Activated T-cell treated with anti-CD3 and anti-CD28 coated beads for 24 hours (primary cell): ENCODE measurements at regions not wholly inside any gene's neighbourhood (a gene's known extent, or its start where the extent isn't known, plus 50 kb on each side); places are given as distances from the start of the nearest gene placed in this dataset.

Source experiments
- DNase-seq: peaks from one replicate; pipeline ENCODE4 v3.0.0-alpha.2; 2020; ENCODE audit warnings: low read depth

DNA sequence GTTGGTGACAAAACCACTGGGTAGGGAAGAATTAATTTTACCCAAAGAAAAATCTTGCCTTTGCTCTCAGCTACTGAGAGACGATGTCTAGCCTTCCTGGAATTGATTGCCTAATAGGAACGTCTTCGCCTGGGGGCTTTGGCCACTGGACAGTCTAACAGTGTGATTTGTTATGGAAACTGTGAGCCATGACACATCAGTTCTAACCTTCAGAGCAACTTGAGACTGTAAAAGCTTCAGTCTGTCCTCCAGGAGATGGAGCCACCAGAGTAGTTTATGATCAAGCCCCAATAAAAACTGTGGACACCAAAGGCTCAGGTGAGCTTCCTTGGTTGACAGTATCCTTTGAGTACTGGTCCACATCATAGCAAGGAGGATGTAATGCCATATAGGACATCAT lies 235.8 kb upstream of the TMCO5A start:
- no peak for DNase-seq

GRCh38 chr15:37701230-37701629 lies 233.2 kb upstream of the TMCO5A start:
- DNase-seq = no peak

DNA sequence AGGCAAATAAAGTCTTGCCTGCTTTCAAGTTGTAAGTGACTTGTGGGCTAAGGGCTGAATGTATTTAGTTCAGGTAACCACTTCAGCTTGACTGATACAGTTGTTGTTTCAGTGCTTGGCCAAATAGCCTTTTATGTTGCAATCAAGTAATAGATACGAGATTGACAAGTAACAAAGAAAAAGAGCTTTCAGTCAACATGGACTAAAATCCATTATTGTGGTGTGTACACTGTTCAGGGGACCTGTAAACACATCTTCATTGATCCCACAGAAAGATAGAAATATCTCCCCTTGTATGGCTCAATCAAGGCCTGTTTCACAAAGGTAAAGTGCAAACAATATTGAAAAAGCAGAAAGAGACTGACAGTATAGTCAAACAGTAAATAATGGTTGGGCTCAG lies 224.8 kb upstream of the TMCO5A start:
- DNase-seq = no peak

DNA sequence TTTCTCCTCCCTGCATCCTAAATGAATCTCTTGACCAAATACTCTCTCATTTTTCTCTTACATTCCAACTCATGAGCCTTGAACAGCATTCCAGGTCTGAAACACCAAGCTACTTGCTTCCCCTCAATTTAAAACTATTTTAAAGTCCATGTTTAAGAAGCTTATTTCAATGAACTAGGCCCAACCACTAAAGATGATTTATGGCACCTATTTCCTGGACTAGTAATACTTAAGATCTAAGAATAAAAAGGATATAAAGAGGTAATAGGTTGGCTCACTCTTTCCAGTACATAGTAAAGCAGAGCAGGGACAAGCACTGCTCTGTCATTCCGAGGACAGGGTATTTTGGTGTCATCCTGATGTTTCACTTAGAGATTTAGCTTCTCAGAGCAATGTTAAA lies 219.3 kb upstream of the TMCO5A start:
- no peak for DNase-seq

DNA sequence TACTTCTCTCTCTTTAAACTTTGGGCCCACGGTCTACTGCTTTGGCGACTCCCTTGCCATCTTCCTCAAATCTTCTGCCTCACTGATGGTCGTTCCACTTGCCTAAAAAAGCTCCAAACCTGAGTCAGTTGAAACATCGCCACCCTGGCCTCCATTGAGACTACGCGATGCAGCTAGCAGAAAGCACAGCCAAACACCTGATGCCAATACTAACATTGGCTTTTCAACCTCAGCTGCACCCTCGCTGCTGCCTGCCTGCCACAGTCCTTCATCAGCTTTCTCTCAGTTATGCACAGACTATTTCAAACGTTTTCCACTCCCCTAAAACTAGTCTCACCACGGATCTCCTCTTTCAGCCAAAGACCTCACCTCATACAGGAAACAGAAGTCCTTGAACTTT lies 214.2 kb upstream of the TMCO5A start:
- DNase-seq = no peak

DNA sequence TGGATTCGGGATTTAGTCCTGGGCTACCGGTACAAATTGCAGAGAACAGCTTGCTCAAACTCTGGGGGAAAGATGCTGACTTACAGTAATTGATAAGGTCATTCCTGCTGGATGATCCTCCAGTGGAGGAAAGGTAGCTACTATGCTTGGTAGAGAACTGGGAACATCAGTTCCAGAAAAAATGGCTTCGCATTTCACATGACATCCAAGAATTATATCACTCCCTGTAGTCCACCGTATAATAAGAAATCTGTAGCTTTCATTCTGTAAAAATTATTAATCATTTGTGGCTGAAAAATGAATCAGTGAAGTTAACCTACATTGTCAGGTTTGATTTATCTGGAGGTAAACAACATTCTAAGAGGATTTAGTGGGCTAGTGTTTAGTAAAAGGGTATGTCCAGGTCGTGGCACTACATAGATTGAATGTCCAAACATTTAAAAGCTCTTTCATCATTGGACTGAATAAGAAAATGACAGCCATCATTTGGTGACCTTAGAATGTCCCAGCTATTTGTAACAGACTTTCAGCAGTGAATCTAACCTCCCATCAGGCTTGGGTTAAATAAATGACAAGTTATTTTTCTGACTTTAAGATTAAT lies 203.2 kb upstream of the TMCO5A start:
- no peak for DNase-seq

GRCh38 chr15:37733628-37734027 lies 200.8 kb upstream of the TMCO5A start:
- DNase-seq = no peak

GRCh38 chr15:37740623-37741141 lies 193.8 kb upstream of the TMCO5A start:
- DNase-seq = no peak

DNA sequence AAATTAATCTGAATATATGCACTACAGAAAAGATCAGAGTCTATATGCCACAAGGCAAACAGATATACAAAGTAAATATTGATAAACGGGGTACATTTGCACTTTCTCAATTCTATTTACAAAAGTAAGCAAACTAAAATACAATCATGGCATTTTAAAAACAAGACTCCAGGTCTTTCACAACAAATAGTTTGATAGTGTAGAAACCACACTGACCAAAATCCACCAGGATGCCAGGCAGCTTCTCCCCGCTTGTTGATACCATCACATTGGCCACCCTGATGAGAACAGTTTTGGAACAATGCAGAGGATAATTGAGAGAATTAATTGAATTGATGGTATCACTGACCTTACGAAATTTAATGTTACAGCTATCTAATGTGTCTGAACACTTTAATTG lies 190.6 kb upstream of the TMCO5A start:
- no peak for DNase-seq

DNA sequence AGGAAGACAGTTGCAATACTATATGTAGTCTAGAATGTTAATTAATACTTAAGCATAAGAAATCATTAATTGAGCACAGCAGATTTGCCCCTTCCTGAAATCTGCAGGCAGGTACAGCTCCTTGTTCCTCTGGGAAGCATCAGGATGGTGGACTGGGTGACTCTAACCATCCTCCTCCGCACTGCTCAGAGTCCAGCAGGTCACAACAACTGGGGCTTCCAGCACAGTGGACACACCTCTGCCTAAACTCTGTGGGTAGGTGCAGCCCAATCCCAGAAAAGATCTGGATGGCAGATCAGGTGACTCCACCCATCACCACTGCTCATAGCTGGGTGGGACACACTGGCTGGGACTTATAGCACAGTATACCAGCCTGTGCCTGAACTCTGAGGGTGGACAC lies 189.9 kb upstream of the TMCO5A start:
- no peak for DNase-seq

- no peak for DNase-seq
Observed at GRCh38 chr15:37751401-37751800, 183.0 kb upstream of the TMCO5A start.

DNA sequence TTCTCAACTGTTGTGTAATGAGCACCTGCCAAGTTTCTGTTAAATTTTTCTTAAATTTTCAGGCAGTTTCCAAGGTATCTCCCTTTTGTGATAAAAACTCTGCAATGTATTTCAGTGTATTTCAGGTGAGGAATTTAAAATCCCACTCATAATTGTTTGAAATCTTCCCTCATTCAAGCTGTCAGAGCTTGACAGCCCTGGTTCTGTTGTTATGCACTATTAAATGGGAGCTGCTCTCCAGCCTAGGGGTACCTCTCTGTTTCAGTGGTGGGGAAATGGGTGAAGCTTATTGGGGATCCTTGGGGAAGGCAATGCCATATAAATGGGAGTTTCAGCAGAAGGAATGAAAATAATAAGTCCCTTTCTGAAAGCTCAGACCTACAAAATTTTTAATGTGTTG lies 178.0 kb upstream of the TMCO5A start:
- no peak for DNase-seq

DNA sequence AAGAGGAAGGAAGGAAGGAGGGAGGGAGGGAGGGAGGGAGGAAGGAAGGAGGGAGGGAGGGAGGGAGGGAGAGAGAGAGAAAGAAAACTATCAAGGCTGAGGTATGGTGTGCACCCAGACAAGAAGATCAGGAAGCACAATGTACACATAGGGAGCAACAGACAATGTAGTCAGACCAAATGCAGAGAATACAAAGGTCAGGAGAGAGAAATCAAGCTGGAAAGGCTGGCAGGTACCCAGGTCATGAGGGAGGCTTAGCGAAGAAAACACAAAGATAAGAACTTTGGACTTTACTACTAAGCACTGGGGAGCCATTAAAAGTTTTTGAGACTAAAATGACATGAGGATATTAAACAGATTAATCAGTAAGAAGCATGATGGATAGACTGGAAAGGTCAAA lies 176.0 kb upstream of the TMCO5A start:
- DNase-seq = no peak

DNA sequence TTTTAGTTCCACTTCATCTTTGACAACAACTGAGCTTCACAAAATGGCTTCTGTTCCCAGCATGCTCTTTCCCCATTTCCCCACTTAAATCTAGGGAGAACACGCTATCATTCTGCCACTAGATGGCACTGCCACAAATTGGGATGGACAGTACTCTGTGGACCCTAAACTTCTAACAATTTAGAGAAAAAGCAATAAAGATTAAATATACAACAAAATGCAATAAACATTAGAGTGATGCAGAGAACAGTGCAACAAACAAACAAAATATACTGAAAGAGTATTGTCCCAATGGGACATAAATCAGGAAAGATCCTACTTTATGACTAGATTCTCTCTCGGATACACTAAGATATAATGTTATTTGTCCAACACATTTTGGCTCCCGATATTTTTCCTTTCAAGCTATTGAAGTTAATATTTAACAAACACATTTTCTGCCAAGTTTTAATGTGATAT lies 169.7 kb upstream of the TMCO5A start:
- peak; percentile 4 for DNase-seq

DNA sequence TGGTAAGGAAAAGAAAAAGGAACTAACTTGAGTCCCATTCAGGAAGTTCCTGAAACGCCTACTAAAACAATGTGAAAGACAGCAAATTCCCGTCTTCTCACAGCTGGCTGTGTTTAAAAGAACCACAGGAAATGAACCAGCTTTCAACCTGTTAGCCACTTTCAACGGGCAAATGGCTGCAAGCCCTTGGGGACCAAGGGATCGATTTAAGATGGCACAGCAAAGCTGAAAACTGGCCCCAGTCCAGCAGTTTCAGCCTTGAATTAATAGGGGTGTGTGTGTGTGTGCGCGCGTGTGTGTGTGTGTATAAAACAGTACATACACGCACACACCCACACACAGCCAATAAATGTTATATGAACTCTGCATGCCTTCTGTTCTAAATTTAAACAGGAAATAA lies 168.7 kb upstream of the TMCO5A start:
- DNase-seq = no peak

DNA sequence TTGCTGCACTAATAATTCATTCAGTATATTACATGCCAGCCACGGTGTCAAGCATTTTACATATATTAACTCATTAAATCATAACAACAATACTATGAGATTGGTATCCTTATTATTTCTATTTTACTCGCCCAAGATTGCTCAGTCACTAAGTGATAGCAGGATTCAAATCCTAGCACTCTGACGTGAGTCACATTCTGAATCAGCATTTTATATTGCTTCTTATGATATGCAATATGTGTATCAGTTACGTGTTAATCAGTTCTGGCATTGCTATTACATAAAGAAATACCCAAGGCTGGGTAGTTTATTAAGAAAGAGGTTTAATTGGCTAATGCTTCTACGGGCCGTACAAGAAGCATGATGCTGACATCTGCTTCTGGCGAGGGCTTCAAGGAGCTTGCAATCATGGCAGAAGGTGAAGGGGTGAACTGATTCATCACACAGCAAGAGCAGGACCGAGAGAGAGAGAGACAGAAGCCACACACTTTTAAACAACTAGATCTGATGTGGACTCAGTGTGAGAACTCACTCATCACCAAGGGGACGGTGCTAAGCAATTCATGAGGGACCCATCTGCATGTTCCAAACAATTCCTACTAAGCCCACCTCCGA lies 166.5 kb upstream of the TMCO5A start:
- DNase-seq = no peak

- no peak for DNase-seq
Observed at GRCh38 chr15:37771465-37771864, 163.0 kb upstream of the TMCO5A start.

DNA sequence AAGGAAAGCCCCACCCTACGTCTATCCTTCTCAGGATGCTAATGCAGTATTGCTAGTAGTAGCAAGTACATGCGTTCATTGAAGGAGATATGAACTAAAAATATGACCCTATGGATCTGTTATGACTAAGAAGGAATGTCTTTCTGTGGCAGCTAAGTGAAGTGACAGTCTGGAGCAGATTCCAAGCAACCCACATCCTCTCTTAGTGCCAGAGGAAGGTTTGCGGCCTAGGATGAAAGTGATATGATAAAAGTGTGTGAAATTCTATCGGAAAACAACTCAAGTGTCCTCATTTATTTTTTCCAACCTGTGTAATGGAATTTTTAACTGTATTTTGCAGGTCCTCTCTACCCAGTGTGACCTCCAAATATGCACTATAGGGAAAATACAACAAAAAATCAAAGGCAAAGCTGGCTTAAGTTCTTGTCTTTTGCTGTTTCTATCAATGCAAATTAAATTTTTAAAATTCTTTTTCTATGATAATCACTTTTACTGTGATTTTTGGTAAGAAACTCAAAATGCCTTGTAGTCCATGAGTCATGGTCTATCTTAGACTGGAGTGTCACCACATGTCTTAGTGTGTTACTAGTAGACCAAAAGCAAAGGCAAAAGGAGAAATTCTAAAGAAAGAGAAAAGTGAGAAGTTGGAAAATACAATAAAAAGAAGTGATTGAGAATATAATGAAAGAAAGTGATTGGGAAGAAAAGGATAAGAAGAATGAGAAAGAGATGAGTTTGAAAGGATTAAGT lies 161.2 kb upstream of the TMCO5A start:
- no peak for DNase-seq

GRCh38 chr15:37774961-37775360 lies 159.5 kb upstream of the TMCO5A start:
- no peak for DNase-seq

GRCh38 chr15:37777006-37777405 lies 157.4 kb upstream of the TMCO5A start:
- DNase-seq = no peak

DNA sequence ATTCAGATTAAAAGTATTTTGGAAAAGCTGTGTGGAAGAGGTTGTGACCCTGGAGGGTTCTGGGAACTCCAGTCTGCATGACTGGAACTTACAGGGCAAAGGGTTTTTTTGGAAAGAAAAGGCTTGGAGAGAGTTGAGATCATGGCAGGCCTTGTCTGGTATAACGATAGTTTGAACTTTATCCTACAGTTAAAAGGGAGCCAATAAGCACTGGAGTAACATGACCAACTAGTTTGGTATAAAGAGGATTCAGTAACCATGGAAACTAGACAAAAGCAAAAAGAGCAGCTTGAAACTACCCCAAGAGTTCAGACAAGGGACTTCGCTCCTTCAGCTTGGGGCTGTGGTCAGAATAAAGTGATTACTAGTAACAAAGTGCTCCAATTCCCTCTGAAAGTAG lies 151.2 kb upstream of the TMCO5A start:
- DNase-seq = no peak

DNA sequence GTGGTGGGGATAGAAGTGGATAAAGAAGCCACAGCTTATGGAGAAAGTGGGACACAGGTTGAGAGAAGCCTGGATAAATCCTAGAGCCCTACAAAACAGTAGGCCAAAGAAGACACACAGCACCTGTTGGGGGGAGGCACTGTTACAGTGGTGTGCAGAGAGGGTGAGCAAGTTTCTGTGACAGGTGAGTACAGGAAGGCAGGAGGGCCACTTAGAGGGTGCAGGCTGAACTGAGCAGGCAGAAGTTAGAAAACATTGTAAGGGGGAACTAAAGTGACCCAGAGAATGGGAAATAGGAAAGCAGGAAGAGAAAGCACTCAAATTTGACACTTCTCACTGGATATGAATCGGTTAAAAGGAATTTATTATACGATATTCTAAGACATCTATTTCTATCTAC lies 146.1 kb upstream of the TMCO5A start:
- no peak for DNase-seq

- no peak for DNase-seq
Observed at GRCh38 chr15:37788767-37789396, 145.6 kb upstream of the TMCO5A start.
